Posterior cingulate gyrus (tissue), 11 donors: ENCODE measurements at regions not wholly inside any gene's neighbourhood (a gene's known extent, or its start where the extent isn't known, plus 50 kb on each side); places are given as distances from the start of the nearest gene placed in this dataset.
A peak's percentile ranks its signal among the peaks of the same experiment; 100 is the strongest.
"Not testable (repeated sequence)": the region's sequence is repeated elsewhere in the genome, so short reads cannot be mapped to it uniquely, and the experiment has no call there.

ENCODE experiments used
- DNase-seq, 10 donors: peaks; one replicate each; pipeline versions ENCODE4 v3.0.0 to v3.0.0-alpha.2; 2020 to 2021; ENCODE audit warnings: mixed read lengths in 3 of 10
- intact Hi-C: fragments of 100-400 bp; cut with DNase I; formaldehyde crosslinking; loops from one replicate; pipeline ENCODE4 v1.15.1; 2023

- intact Hi-C loops = no loop called here
These were observed 259.2 kb downstream of the IRS1 start for GRCh38 chr2:226540204-226540994.

GRCh38 chr2:226536410-226536809 lies 263.2 kb downstream of the IRS1 start:
- intact Hi-C loops = no loop called here

More at GRCh38 chr2:226540204-226540994, 259.2 kb downstream of the IRS1 start:
- no peak for DNase-seq

GRCh38 chr2:226532976-226533375 lies 266.6 kb downstream of the IRS1 start:
- peak in 1 of 10 donors; percentile 25 for DNase-seq
- intact Hi-C loops = not testable (repeated sequence)

More at GRCh38 chr2:226536410-226536809, 263.2 kb downstream of the IRS1 start:
- DNase-seq = no peak

GRCh38 chr2:226531061-226531810 lies 268.4 kb downstream of the IRS1 start:
- DNase-seq = no peak
- intact Hi-C loops = no loop called here

- intact Hi-C loops = no loop called here
- DNase-seq = no peak
These were observed 270.1 kb downstream of the IRS1 start for GRCh38 chr2:226529556-226529955.

- intact Hi-C loops = no loop called here
- no peak for DNase-seq
These were observed 272.9 kb downstream of the IRS1 start for GRCh38 chr2:226526716-226527115.

GRCh38 chr2:226524381-226524843 lies 275.2 kb downstream of the IRS1 start:
- DNase-seq = no peak
- intact Hi-C loops = no loop called here

GRCh38 chr2:226520723-226521122 lies 278.9 kb downstream of the IRS1 start:
- DNase-seq = no peak
- intact Hi-C loops = no loop called here

- intact Hi-C loops = no loop called here
- no peak for DNase-seq
These were observed 284.1 kb downstream of the IRS1 start for GRCh38 chr2:226515344-226516055.

GRCh38 chr2:226514895-226515294 lies 284.7 kb downstream of the IRS1 start:
- DNase-seq = no peak
- intact Hi-C loops = no loop called here

GRCh38 chr2:226511311-226511710 lies 288.3 kb downstream of the IRS1 start:
- intact Hi-C loops = no loop called here

GRCh38 chr2:226508683-226509082 lies 290.9 kb downstream of the IRS1 start:
- intact Hi-C loops = no loop called here
- DNase-seq = no peak

More at GRCh38 chr2:226511311-226511710, 288.3 kb downstream of the IRS1 start:
- DNase-seq = no peak

- intact Hi-C loops = no loop called here
- DNase-seq = no peak
These were observed 291.6 kb downstream of the IRS1 start for GRCh38 chr2:226508005-226508404.

- no peak for DNase-seq
- intact Hi-C loops = no loop called here
These were observed 302.3 kb downstream of the IRS1 start for GRCh38 chr2:226497146-226497909.

GRCh38 chr2:226496273-226496550 lies 303.4 kb downstream of the IRS1 start:
- DNase-seq = no peak
- intact Hi-C loops = no loop called here

- intact Hi-C loops = no loop called here
These were observed 304.0 kb downstream of the IRS1 start for GRCh38 chr2:226495466-226496272.

GRCh38 chr2:226491112-226491511 lies 308.5 kb downstream of the IRS1 start:
- DNase-seq = no peak
- intact Hi-C loops = no loop called here

More at GRCh38 chr2:226495466-226496272, 304.0 kb downstream of the IRS1 start:
- no peak for DNase-seq

- intact Hi-C loops = no loop called here
- DNase-seq = peak in 1 of 10 donors; percentile 44
These were observed 309.7 kb downstream of the IRS1 start for GRCh38 chr2:226489775-226490541.

GRCh38 chr2:226488034-226488433 lies 311.6 kb downstream of the IRS1 start:
- intact Hi-C loops = no loop called here
- no peak for DNase-seq
